Uterus (tissue), 2 donors: ENCODE measurements at regions not wholly inside any gene's neighbourhood (a gene's known extent, or its start where the extent isn't known, plus 50 kb on each side); places are given as distances from the start of the nearest gene placed in this dataset.

Experiments
- CTCF ChIP-seq, 4 experiments: fragments of 200-600 bp in 2 of 4; fragments of 450-650 bp in 2 of 4; sonication (generic) in 2 of 4; IDR thresholded peaks; one replicate each; pipeline ENCODE4 v1.5.1; 2016 to 2019; ENCODE audit warnings: antibody characterized with exemption in 4 of 4, mild to moderate bottlenecking in 2 of 4, moderate library complexity in 1 of 4
- POLR2A ChIP-seq, 2 donors: fragments of 450-650 bp; IDR thresholded peaks; one replicate each; pipeline ENCODE4 v1.6.1; 2016; ENCODE audit warnings: antibody characterized with exemption in 2 of 2, mild to moderate bottlenecking in 1 of 2, moderate library complexity in 1 of 2

DNA sequence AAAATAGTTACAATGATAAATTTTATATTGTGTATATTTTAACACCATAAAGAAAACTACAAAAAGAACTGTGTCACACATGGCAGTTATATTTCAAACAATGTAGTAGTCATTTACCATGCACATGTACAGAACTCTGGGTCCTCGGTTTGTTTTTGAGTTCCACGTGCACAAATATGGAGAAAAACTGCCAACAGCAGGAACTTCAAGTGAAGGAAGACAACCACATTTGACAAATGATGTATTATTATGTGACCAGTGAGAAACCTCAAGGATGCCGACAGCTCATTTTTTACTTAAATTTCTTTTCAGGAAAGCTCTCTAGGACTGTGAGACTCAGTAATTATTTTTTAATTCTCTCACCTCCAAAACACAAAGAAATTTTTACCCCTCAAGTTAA, 244.2 kb upstream of the USP15 start:
- TF ChIP-seq POLR2A (IDR thresholded peaks at IDR 0.05) (no peak), CTCF (IDR thresholded peaks at IDR 0.05) (no peak)
